ENCODE measurements at regions not wholly inside any gene's neighbourhood (a gene's known extent, or its start where the extent isn't known, plus 50 kb on each side); places are given as distances from the start of the nearest gene placed in this dataset.

DNA sequence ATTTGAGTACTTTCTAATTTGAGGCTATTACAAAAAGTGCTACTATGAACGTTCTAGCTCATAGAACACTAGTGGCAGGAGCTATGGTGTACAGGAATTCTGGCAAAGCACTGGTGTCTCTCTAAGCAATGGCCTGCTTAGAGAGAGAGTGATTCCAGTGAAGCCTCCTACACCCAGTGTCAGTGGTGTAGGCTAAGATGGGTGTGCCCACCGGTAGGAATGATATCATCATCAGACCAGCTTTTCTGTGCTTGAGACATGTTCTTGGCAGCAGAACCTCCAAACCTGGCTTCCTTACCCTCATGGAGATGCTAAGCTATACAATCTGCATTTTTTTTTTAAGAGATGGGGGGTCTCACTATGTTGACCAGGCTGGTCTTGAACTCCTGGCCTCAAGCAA is 370.3 kb downstream of the SOX9 start:
- no peak for TF ChIP-seq CTCF (IDR thresholded peaks at IDR 0.05; ENCODE audit: extremely low read depth in 1 of 2, insufficient read depth in 1 of 2, low read depth in 1 of 2, low read length in 2 of 2)
- TF ChIP-seq POLR2A (IDR thresholded peaks at IDR 0.05; ENCODE audit: low read depth, low read length) = no peak
- TF ChIP-seq POLR2AphosphoS5 (IDR thresholded peaks at IDR 0.05; ENCODE audit: insufficient read depth, low read depth, low read length) = no peak
- no peak for TF ChIP-seq GATA2 (IDR thresholded peaks at IDR 0.05; ENCODE audit: insufficient read depth, insufficient read length, low read depth, low read length)
- TF ChIP-seq MYC (IDR thresholded peaks at IDR 0.05; ENCODE audit: low read depth, low read length) = no peak
- no peak for TF ChIP-seq JUN (IDR thresholded peaks at IDR 0.05; ENCODE audit: borderline replicate concordance, insufficient read depth, insufficient read length, low read depth)
- TF ChIP-seq MAX (IDR thresholded peaks at IDR 0.05; ENCODE audit: insufficient read depth, insufficient read length) = no peak
